Right forelimb (tissue), 1 donor: ENCODE measurements at regions not wholly inside any gene's neighbourhood (a gene's known extent, or its start where the extent isn't known, plus 50 kb on each side); places are given as distances from the start of the nearest gene placed in this dataset.
"Not testable (repeated sequence)": the region's sequence is repeated elsewhere in the genome, so short reads cannot be mapped to it uniquely, and the experiment has no call there.

ENCODE experiments used
- DNase-seq: peaks from one replicate; pipeline ENCODE4 v3.0.0-alpha.2; 2018

DNA sequence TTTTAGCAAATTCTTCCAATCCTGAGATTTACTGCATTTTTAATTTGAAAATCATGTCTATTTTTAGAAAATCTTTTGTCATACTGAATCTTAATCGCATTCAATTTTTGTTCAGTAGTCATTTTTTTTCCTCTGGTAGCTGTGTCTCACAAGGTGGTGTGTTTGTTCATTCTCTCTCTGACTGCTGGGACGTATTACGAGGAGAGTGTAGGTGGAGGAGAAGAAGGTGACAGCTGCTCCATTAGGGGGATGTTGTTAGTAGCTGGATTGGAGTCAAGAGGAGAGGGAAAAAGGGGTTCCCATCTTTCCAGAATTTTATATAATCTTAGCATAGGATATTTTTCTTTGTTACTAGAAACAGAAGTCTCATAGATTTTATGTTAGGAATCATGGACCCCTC lies 804.2 kb downstream of the PRIM2 start:
- not testable (repeated sequence) for DNase-seq

DNA sequence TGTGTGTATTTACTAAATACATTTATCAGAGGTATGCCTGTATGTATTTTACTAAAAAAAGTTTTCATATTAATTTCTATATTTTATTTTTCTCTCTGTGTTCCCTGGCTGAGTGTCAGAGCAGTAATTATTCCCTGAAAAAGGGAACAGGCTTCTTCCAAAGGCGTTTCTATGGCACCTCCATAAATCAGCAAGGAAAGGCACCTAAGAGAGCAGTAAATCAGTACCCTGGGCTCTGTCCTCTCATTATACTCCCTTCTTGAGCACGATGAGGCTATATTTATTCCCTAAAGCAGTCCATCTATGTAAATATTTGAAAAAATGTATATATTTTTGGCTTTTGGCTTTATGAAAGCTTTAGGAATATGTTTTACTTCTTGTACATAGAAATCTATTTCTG lies 806.3 kb downstream of the PRIM2 start:
- DNase-seq = not testable (repeated sequence)

- not testable (repeated sequence) for DNase-seq
These were observed 811.1 kb downstream of the PRIM2 start for GRCh38 chr6:58128549-58128948.

GRCh38 chr6:58129098-58129497 lies 811.7 kb downstream of the PRIM2 start:
- not testable (repeated sequence) for DNase-seq

DNA sequence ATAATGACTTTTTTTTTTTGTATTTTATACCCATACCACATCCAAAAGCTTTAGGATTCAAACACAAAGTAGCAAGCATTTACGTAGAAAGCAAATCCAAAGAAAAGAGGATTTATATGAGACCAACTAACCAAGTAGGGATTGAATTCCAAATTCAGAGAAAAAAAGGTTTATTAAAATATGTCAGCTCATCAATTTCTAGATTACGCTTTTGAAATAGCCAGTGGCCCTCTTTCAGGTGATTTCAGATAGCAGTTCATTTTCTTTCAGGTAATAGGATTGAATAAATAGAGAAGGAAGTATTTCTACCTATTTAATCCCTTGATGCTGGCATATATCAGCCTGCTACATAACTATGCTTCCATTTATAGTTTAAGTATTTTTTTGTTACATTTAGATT lies 822.3 kb downstream of the PRIM2 start:
- DNase-seq = not testable (repeated sequence)

- DNase-seq = not testable (repeated sequence)
These were observed 853.6 kb downstream of the PRIM2 start for GRCh38 chr6:58171025-58171424.

DNA sequence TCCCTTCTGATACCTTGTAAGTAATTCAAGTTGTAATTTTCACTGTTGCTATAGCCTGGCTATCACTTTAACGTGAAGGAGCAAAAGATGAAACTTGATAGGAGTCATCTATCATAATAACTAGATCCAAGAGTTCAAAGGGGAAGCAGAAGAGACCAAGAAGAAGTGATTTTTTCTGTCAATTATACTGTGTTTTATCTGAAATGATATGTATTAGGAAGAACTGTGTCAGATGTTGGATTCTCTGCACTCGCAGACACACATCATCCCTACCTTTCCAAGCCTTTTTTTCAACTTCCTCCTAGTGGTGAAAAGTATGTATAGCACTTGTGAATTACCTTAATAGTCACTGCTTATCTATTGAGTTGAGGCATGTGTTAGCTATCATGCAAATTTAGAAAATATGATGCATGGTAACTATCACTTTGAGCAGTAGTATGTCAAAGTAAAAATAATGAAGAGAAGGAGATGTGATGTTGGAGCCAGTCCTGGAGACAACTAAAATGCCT lies 864.2 kb downstream of the PRIM2 start:
- DNase-seq = not testable (repeated sequence)

DNA sequence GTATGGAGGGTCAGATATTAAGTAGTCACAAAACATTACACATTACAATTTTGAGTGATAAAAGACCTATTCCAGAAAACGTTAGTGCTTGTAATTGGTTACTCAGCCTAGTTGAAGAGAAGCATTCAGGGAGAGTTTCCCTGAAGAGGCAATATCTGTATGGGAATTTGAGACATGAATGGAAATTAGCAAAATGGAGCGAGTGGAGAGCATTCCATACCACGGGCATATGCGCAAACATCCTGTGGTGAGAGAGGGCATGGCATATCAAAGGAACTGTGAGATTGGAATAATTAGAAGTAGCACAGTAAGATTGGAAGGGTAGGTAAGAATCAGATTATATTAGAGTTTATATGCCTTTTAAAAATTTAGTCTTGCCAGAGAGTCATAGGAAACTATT lies 867.9 kb downstream of the PRIM2 start:
- not testable (repeated sequence) for DNase-seq

GRCh38 chr6:58193209-58193608 lies 875.8 kb downstream of the PRIM2 start:
- DNase-seq = not testable (repeated sequence)

DNA sequence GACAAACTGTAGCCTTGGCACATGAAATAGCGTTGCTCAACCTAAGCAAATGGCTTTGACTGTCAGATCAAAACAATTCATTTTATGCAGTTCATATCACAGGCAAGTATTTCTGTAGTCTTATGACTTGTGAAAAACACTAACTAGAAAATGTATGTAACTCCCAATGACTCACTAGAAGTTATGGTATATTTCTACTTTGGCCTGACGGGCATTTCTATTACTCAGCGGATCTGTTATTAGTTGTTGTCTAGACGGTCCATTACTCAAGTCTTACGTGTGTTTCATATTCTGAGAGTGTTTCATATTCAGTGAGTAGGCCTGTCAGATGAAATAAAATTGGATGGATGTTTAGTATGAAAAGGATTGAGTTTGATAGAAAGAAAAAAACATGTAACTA lies 880.9 kb downstream of the PRIM2 start:
- DNase-seq = no peak

DNA sequence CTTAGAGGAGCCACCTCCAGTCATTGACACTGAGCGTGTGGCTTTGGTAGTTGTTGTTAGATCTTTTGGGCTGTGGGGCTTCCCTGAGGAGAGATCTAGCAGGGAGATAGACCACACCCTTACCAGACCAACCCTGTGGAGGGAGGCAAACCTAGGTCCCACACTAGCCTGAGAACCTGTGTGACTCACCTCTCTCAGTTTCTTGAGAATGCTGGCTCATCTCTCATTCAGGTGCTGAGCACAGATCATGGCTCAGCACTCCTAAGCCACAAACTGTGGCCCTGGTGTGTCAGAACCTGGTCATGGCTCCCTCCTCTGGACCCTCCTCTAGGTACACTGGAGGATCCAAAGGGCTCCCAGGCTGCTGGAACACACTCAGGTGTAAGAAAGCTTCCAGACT lies 919.7 kb downstream of the PRIM2 start:
- DNase-seq = not testable (repeated sequence)

GRCh38 chr6:58238421-58238820 lies 921.0 kb downstream of the PRIM2 start:
- DNase-seq = not testable (repeated sequence)

DNA sequence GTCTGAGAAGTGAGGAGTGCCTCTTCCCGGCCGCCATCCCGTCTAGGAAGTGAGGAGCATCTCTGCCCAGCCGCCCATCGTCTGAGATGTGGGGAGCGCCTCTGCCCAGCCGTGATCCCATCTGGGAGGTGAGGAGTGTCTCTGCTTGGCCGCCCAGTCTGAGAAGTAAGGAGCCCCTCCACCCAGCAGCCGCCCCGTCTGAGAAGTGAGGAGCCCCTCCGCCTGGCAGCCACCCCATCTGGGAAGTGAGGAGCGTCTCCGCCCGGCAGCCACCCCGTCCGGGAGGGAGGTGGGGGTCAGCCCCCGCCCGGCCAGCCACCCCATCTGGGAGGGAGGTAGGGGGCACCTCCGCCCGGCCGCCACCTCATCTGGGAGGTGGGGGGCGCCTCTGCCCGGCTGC lies 940.2 kb downstream of the PRIM2 start:
- DNase-seq = not testable (repeated sequence)

DNA sequence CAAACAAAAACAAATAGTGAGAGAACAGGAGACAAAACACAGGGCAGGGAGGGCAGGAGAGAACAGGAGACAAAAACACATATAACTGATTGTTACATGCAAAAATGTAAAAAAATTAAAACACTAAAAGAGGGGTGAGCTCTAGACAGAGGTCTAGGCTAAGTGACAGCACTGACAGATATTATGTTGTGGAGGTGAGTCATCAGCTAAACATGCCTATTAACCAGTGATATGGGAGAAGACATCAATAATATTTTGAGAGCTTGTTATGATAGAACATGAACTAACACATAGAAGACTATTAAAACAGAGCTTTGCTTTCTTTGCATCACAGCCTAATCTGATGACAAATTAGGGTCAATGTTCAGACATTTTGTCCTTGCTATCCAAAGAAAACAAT lies 972.7 kb downstream of the PRIM2 start:
- DNase-seq = no peak

- DNase-seq = not testable (repeated sequence)
These were observed 973.9 kb downstream of the PRIM2 start for GRCh38 chr6:58291319-58291718.

GRCh38 chr6:58307901-58308300 lies 990.5 kb downstream of the PRIM2 start:
- not testable (repeated sequence) for DNase-seq

GRCh38 chr6:58332108-58332507 lies 1014.7 kb downstream of the PRIM2 start:
- not testable (repeated sequence) for DNase-seq

- not testable (repeated sequence) for DNase-seq
These were observed 1024.9 kb downstream of the PRIM2 start for GRCh38 chr6:58342287-58342686.

DNA sequence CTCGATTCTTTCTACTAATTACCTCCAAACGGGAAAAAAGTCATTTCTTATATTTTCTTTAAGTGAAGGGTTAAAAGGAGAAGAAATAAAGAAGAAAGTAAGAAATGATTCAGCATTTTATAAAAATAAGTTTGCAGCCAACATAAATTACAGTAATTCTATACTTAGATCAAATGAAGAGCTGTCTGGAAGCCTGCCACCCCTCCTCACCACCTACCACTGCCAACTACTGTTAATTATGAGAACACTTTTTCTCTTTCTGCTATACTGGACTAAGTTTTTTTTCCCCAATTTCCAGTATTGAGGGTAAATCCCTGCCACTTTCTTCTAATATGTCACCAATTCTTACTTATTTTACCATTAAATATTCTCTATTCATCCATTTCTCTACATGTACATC lies 1030.1 kb downstream of the PRIM2 start:
- not testable (repeated sequence) for DNase-seq

GRCh38 chr6:58351619-58352018 lies 1034.2 kb downstream of the PRIM2 start:
- not testable (repeated sequence) for DNase-seq

DNA sequence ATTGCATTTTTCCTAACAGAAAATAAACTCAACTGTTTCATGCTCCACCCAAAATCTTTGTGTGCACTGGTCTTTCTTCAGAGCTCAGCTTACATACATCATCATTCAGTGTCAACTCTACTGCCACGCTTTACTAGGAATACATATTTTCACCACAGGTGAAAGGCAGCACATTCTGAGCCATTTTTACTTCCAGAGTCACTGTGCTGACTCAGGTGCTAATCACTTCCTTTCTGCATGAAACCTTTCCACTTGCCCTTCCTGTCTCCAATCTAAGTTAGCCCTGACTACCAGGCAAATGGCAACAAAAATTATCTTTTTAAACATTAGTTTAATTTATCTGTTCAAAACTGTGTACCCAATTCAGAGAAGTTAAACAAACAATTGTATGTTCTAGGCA lies 1041.0 kb downstream of the PRIM2 start:
- DNase-seq = not testable (repeated sequence)

- DNase-seq = not testable (repeated sequence)
These were observed 1048.4 kb downstream of the PRIM2 start for GRCh38 chr6:58365856-58366255.

DNA sequence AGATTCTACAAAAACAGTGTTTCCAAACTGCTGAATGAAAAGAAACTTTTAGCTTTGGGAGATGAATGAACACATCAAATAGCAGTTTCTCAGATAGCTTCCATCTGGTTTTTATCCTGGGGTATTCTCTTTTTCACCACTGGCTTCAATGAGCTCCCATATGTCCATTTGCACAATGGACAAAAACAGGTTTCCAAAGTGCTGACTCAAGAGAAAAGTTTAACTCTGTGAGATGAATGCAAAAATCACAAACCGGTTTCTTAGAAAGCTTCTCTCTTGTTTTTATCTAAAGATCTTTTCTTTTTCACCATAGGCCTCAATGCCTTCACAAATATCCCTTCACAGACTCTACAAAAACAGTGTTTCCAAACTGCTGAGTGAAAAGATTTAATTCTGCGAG lies 1089.2 kb downstream of the PRIM2 start:
- not testable (repeated sequence) for DNase-seq

GRCh38 chr6:58419321-58419720 lies 1101.9 kb downstream of the PRIM2 start:
- DNase-seq = no peak
